ENCODE measurements at regions not wholly inside any gene's neighbourhood (a gene's known extent, or its start where the extent isn't known, plus 50 kb on each side); places are given as distances from the start of the nearest gene placed in this dataset.

GRCh38 chr6:21354805-21355238 is 238.7 kb upstream of the SOX4 start:
- no peak for DNase-seq (ENCODE audit: low spot score)
- Histone ChIP-seq H3K27ac (no peak overlapping the region), H3K4me3 (no peak overlapping the region)
- TF ChIP-seq, protein P1, sequence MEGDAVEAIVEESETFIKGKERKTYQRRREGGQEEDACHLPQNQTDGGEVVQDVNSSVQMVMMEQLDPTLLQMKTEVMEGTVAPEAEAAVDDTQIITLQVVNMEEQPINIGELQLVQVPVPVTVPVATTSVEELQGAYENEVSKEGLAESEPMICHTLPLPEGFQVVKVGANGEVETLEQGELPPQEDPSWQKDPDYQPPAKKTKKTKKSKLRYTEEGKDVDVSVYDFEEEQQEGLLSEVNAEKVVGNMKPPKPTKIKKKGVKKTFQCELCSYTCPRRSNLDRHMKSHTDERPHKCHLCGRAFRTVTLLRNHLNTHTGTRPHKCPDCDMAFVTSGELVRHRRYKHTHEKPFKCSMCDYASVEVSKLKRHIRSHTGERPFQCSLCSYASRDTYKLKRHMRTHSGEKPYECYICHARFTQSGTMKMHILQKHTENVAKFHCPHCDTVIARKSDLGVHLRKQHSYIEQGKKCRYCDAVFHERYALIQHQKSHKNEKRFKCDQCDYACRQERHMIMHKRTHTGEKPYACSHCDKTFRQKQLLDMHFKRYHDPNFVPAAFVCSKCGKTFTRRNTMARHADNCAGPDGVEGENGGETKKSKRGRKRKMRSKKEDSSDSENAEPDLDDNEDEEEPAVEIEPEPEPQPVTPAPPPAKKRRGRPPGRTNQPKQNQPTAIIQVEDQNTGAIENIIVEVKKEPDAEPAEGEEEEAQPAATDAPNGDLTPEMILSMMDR (IDR thresholded peaks at IDR 0.05): no peak

GRCh38 chr6:21355638-21356037 is 237.9 kb upstream of the SOX4 start:
- no peak overlapping the region for H3K4me3 ChIP-seq
- DNase-seq (ENCODE audit: low spot score): no peak
- TF ChIP-seq, protein P1 (IDR thresholded peaks at IDR 0.05): no peak
- no peak overlapping the region for H3K27ac ChIP-seq

DNA sequence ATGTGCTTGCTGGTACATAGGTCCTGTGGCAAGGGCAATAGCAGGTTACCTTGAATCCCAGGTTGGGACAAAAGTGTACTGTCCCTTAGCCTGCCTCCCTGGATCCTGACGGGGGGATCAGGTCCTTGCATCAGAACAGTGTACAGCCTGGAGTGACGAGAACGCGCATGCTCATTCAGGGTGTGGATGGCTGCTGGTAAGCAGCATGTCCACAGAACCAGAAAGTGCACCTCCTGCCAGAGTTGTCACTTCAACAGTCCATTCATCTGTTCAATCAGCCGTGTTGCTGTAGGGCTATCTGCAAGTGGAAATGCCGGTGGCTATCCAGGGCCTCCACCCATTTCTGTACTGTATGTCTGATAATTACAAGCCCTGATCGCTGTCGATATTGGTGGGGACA is 236.3 kb upstream of the SOX4 start:
- Histone ChIP-seq H3K4me3 (no peak overlapping the region), H3K27ac (no peak overlapping the region)
- TF ChIP-seq, protein P1 (IDR thresholded peaks at IDR 0.05): no peak
- no peak for DNase-seq (ENCODE audit: low spot score)

DNA sequence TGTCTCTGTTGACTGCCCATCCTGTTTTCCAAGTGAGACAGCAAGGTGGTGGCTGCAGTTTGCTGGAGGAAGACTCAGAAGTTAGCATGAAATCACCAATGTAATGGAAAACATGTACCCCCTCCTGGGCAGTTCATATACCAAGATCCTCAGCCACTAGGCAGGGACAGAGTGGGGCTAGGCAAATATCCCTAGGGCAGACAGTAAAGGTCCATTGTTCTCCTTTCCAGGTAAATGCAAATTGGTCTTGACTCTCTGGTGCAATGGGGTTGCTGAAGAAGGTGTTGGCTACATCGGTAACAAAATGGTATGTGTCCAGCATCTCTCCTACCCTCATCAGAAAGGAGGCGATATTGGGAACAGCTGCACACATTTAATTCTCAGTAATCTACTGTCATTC is 233.6 kb upstream of the SOX4 start:
- no peak for DNase-seq (ENCODE audit: low spot score)
- no peak overlapping the region for H3K27ac ChIP-seq
- H3K4me3 ChIP-seq: no peak overlapping the region
- TF ChIP-seq, protein P1 (IDR thresholded peaks at IDR 0.05): no peak

GRCh38 chr6:21360336-21360735 is 233.2 kb upstream of the SOX4 start:
- TF ChIP-seq, protein P1 (IDR thresholded peaks at IDR 0.05): no peak
- no peak for DNase-seq (ENCODE audit: low spot score)
- Histone ChIP-seq H3K4me3 (no peak overlapping the region), H3K27ac (no peak overlapping the region)

GRCh38 chr6:21367148-21367547 is 226.4 kb upstream of the SOX4 start:
- TF ChIP-seq, protein P1 (IDR thresholded peaks at IDR 0.05): no peak
- no peak overlapping the region for H3K4me3 ChIP-seq
- no peak overlapping the region for H3K27ac ChIP-seq
- no peak for DNase-seq (ENCODE audit: low spot score)

GRCh38 chr6:21367649-21368154 is 225.8 kb upstream of the SOX4 start:
- TF ChIP-seq, protein P1 (IDR thresholded peaks at IDR 0.05): no peak
- DNase-seq (ENCODE audit: low spot score): no peak
- H3K27ac ChIP-seq: no peak overlapping the region

More at GRCh38 chr6:21367649-21368154, 225.8 kb upstream of the SOX4 start:
- no peak overlapping the region for H3K4me3 ChIP-seq

Measured in coronary artery (tissue), 2 donors.